ENCODE measurements at regions not wholly inside any gene's neighbourhood (a gene's known extent, or its start where the extent isn't known, plus 50 kb on each side); places are given as distances from the start of the nearest gene placed in this dataset.

- Mint-ChIP-seq H3K4me3 (no peak overlapping the region), H3K9me3 (peaks cover 0 to 1% (median 0%) of the 10 kb centered on the region in 7 donors), H3K27me3 (peaks cover 7% of the 10 kb centered on the region), H3K27ac (no peak overlapping the region), H3K4me1 (no peaks in the 10 kb centered on the region), H3K36me3 (no peaks in the 10 kb centered on the region)
- no peaks in the 10 kb centered on the region for H3K9me3 ChIP-seq (ENCODE audit: control insufficient read depth in 2 of 2, low read length in 2 of 2)
- no peaks in the 10 kb centered on the region for H3K36me3 ChIP-seq (ENCODE audit: control insufficient read depth, insufficient read depth, low read length)
- no peak overlapping the region for H3K27ac ChIP-seq (ENCODE audit: insufficient read depth, low read length, poor library complexity, severe bottlenecking)
- DNase-seq (no peak), ATAC-seq (ENCODE audit: low read depth in 2 of 2) (no peak)
- no peaks in the 10 kb centered on the region for H3K27me3 ChIP-seq (ENCODE audit: control insufficient read depth, insufficient read depth, low read length)
- H3K4me1 ChIP-seq (ENCODE audit: control insufficient read depth, insufficient read depth, low read length, poor library complexity, severe bottlenecking): no peaks in the 10 kb centered on the region
- no peak overlapping the region for H3K4me3 ChIP-seq (ENCODE audit: low read depth, low read length)
Measured at GRCh38 chr18:10067670-10068659, 154.1 kb downstream of the VAPA start.

- H3K27ac Mint-ChIP-seq: no peak overlapping the region
- ATAC-seq (ENCODE audit: low read depth in 2 of 2) (no peak), DNase-seq (no peak)
- H3K9me3 ChIP-seq (ENCODE audit: control insufficient read depth in 2 of 2, low read length in 2 of 2): no peaks in the 10 kb centered on the region
- no peak overlapping the region for H3K4me3 ChIP-seq (ENCODE audit: low read depth, low read length)
- no peaks in the 10 kb centered on the region for H3K27me3 ChIP-seq (ENCODE audit: control insufficient read depth, insufficient read depth, low read length)
- H3K27ac ChIP-seq (ENCODE audit: insufficient read depth, low read length, poor library complexity, severe bottlenecking): no peak overlapping the region
- H3K4me1 ChIP-seq (ENCODE audit: control insufficient read depth, insufficient read depth, low read length, poor library complexity, severe bottlenecking): no peaks in the 10 kb centered on the region
- peaks cover 5% of the 10 kb centered on the region for H3K27me3 Mint-ChIP-seq
- peaks cover 0 to 1% (median 0%) of the 10 kb centered on the region in 7 donors for H3K9me3 Mint-ChIP-seq
- no peaks in the 10 kb centered on the region for H3K4me1 Mint-ChIP-seq
- H3K36me3 Mint-ChIP-seq: no peaks in the 10 kb centered on the region
- no peak overlapping the region for H3K4me3 Mint-ChIP-seq
- H3K36me3 ChIP-seq (ENCODE audit: control insufficient read depth, insufficient read depth, low read length): no peaks in the 10 kb centered on the region
Measured at GRCh38 chr18:10068766-10069567, 155.2 kb downstream of the VAPA start.

GRCh38 chr18:10070561-10071000, 156.8 kb downstream of the VAPA start:
- Mint-ChIP-seq H3K9me3 (no peaks in the 10 kb centered on the region), H3K27me3 (peaks cover 5% of the 10 kb centered on the region), H3K4me3 (no peak overlapping the region), H3K4me1 (no peaks in the 10 kb centered on the region), H3K36me3 (no peaks in the 10 kb centered on the region), H3K27ac (no peak overlapping the region)
- Histone ChIP-seq H3K36me3 (ENCODE audit: control insufficient read depth, insufficient read depth, low read length) (no peaks in the 10 kb centered on the region), H3K27ac (ENCODE audit: insufficient read depth, low read length, poor library complexity, severe bottlenecking) (no peak overlapping the region), H3K9me3 (ENCODE audit: control insufficient read depth in 2 of 2, low read length in 2 of 2) (no peaks in the 10 kb centered on the region), H3K4me1 (ENCODE audit: control insufficient read depth, insufficient read depth, low read length, poor library complexity, severe bottlenecking) (no peaks in the 10 kb centered on the region), H3K27me3 (ENCODE audit: control insufficient read depth, insufficient read depth, low read length) (no peaks in the 10 kb centered on the region), H3K4me3 (ENCODE audit: low read depth, low read length) (no peak overlapping the region)
- no peak for DNase-seq
- no peak for ATAC-seq (ENCODE audit: low read depth in 2 of 2)

GRCh38 chr18:10072671-10073175, 158.9 kb downstream of the VAPA start:
- Mint-ChIP-seq H3K9me3 (no peaks in the 10 kb centered on the region), H3K27ac (no peak overlapping the region), H3K27me3 (peaks cover 5% of the 10 kb centered on the region), H3K4me1 (no peaks in the 10 kb centered on the region), H3K36me3 (no peaks in the 10 kb centered on the region), H3K4me3 (no peak overlapping the region)
- H3K4me1 ChIP-seq (ENCODE audit: control insufficient read depth, insufficient read depth, low read length, poor library complexity, severe bottlenecking): no peaks in the 10 kb centered on the region
- H3K27me3 ChIP-seq (ENCODE audit: control insufficient read depth, insufficient read depth, low read length): no peaks in the 10 kb centered on the region
- ATAC-seq (ENCODE audit: low read depth in 2 of 2): no peak
- H3K36me3 ChIP-seq (ENCODE audit: control insufficient read depth, insufficient read depth, low read length): no peaks in the 10 kb centered on the region
- no peak for DNase-seq
- H3K4me3 ChIP-seq (ENCODE audit: low read depth, low read length): no peak overlapping the region
- H3K27ac ChIP-seq (ENCODE audit: insufficient read depth, low read length, poor library complexity, severe bottlenecking): no peak overlapping the region
- no peaks in the 10 kb centered on the region for H3K9me3 ChIP-seq (ENCODE audit: control insufficient read depth in 2 of 2, low read length in 2 of 2)

- Mint-ChIP-seq H3K27ac (no peak overlapping the region), H3K4me3 (no peak overlapping the region), H3K36me3 (no peaks in the 10 kb centered on the region), H3K27me3 (no peaks in the 10 kb centered on the region), H3K9me3 (no peaks in the 10 kb centered on the region), H3K4me1 (no peaks in the 10 kb centered on the region)
- no peaks in the 10 kb centered on the region for H3K36me3 ChIP-seq (ENCODE audit: control insufficient read depth, insufficient read depth, low read length)
- H3K4me3 ChIP-seq (ENCODE audit: low read depth, low read length): no peak overlapping the region
- ATAC-seq (ENCODE audit: low read depth in 2 of 2): no peak
- H3K4me1 ChIP-seq (ENCODE audit: control insufficient read depth, insufficient read depth, low read length, poor library complexity, severe bottlenecking): no peaks in the 10 kb centered on the region
- DNase-seq: no peak
- H3K27ac ChIP-seq (ENCODE audit: insufficient read depth, low read length, poor library complexity, severe bottlenecking): no peak overlapping the region
- no peaks in the 10 kb centered on the region for H3K27me3 ChIP-seq (ENCODE audit: control insufficient read depth, insufficient read depth, low read length)
- H3K9me3 ChIP-seq (ENCODE audit: control insufficient read depth in 2 of 2, low read length in 2 of 2): no peaks in the 10 kb centered on the region
Measured at GRCh38 chr18:10074110-10074509, 160.3 kb downstream of the VAPA start.

- Histone ChIP-seq H3K4me3 (ENCODE audit: low read depth, low read length) (no peak overlapping the region), H3K4me1 (ENCODE audit: control insufficient read depth, insufficient read depth, low read length, poor library complexity, severe bottlenecking) (no peaks in the 10 kb centered on the region), H3K9me3 (ENCODE audit: control insufficient read depth in 2 of 2, low read length in 2 of 2) (no peaks in the 10 kb centered on the region), H3K36me3 (ENCODE audit: control insufficient read depth, insufficient read depth, low read length) (no peaks in the 10 kb centered on the region), H3K27me3 (ENCODE audit: control insufficient read depth, insufficient read depth, low read length) (no peaks in the 10 kb centered on the region), H3K27ac (ENCODE audit: insufficient read depth, low read length, poor library complexity, severe bottlenecking) (no peak overlapping the region)
- DNase-seq (no peak), ATAC-seq (ENCODE audit: low read depth in 2 of 2) (no peak)
- no peaks in the 10 kb centered on the region for H3K27me3 Mint-ChIP-seq
- no peak overlapping the region for H3K27ac Mint-ChIP-seq
- no peak overlapping the region for H3K4me3 Mint-ChIP-seq
- H3K36me3 Mint-ChIP-seq: no peaks in the 10 kb centered on the region
- no peaks in the 10 kb centered on the region for H3K9me3 Mint-ChIP-seq
- H3K4me1 Mint-ChIP-seq: no peaks in the 10 kb centered on the region
Measured at GRCh38 chr18:10074728-10075127, 160.9 kb downstream of the VAPA start.

GRCh38 chr18:10076502-10077030, 162.8 kb downstream of the VAPA start:
- ATAC-seq (ENCODE audit: low read depth in 2 of 2) (no peak), DNase-seq (no peak)
- H3K9me3 Mint-ChIP-seq: peaks cover 0 to 2% (median 0%) of the 10 kb centered on the region in 7 donors
- Histone ChIP-seq H3K9me3 (ENCODE audit: control insufficient read depth in 2 of 2, low read length in 2 of 2) (no peaks in the 10 kb centered on the region), H3K4me3 (ENCODE audit: low read depth, low read length) (no peak overlapping the region), H3K27ac (ENCODE audit: insufficient read depth, low read length, poor library complexity, severe bottlenecking) (no peak overlapping the region), H3K36me3 (ENCODE audit: control insufficient read depth, insufficient read depth, low read length) (no peaks in the 10 kb centered on the region), H3K27me3 (ENCODE audit: control insufficient read depth, insufficient read depth, low read length) (no peaks in the 10 kb centered on the region), H3K4me1 (ENCODE audit: control insufficient read depth, insufficient read depth, low read length, poor library complexity, severe bottlenecking) (no peaks in the 10 kb centered on the region)
- H3K27me3 Mint-ChIP-seq: no peaks in the 10 kb centered on the region
- no peaks in the 10 kb centered on the region for H3K4me1 Mint-ChIP-seq
- H3K36me3 Mint-ChIP-seq: no peaks in the 10 kb centered on the region
- H3K27ac Mint-ChIP-seq: no peak overlapping the region
- H3K4me3 Mint-ChIP-seq: no peak overlapping the region
